MM.1S (cell line): ENCODE measurements at regions not wholly inside any gene's neighbourhood (a gene's known extent, or its start where the extent isn't known, plus 50 kb on each side); places are given as distances from the start of the nearest gene placed in this dataset.

ENCODE experiments used
- DNase-seq: peaks from one replicate; pipeline ENCODE4 v3.0.0-alpha.2; 2015
- H2AFZ ChIP-seq: fragments of 300-600 bp; sonication (generic); 2 replicates; pipeline ENCODE4 v1.6.0; 2016; ENCODE audit warnings: antibody characterized with exemption, low read length
- H3F3A ChIP-seq: fragments of 300-600 bp; sonication (generic); 2 replicates; pipeline ENCODE4 v1.6.1; 2016; ENCODE audit warnings: mild to moderate bottlenecking, antibody characterized with exemption, low read length, moderate library complexity, mixed read lengths; ENCODE audit not compliant: insufficient read depth
- H3K27ac ChIP-seq: fragments of 300-600 bp; sonication (generic); 2 replicates; pipeline ENCODE4 v1.5.1; 2016; ENCODE audit warnings: mild to moderate bottlenecking, low read length
- H3K27me3 ChIP-seq: fragments of 300-600 bp; sonication (generic); replicated peaks from 2 replicates; pipeline ENCODE4 v1.6.0; 2016; ENCODE audit warnings: low read length; ENCODE audit not compliant: insufficient read depth
- H3K36me3 ChIP-seq: fragments of 300-600 bp; sonication (generic); replicated peaks from 2 replicates; pipeline ENCODE4 v1.6.1; 2016; ENCODE audit warnings: mild to moderate bottlenecking, low read length, mixed read lengths; ENCODE audit not compliant: insufficient read depth
- H3K4me1 ChIP-seq: fragments of 300-600 bp; sonication (generic); 2 replicates; pipeline ENCODE4 v1.6.1; 2016; ENCODE audit warnings: low read length, mixed read lengths
- H3K4me2 ChIP-seq: fragments of 300-600 bp; sonication (generic); 2 replicates; pipeline ENCODE4 v1.6.0; 2016; ENCODE audit warnings: low read depth, low read length
- H3K4me3 ChIP-seq: fragments of 300-600 bp; sonication (generic); 2 replicates; pipeline ENCODE4 v1.5.1; 2016; ENCODE audit warnings: low read length, mixed read lengths
- H3K79me2 ChIP-seq: fragments of 300-600 bp; sonication (generic); 2 replicates; pipeline ENCODE4 v1.6.1; 2016; ENCODE audit warnings: mixed run types, low read length, mixed read lengths
- H3K9ac ChIP-seq: fragments of 300-600 bp; sonication (generic); 2 replicates; pipeline ENCODE4 v1.6.1; 2016; ENCODE audit warnings: low read length, mixed read lengths
- H3K9me2 ChIP-seq: fragments of 300-600 bp; sonication (generic); replicated peaks from 2 replicates; pipeline ENCODE4 v1.6.1; 2016; ENCODE audit warnings: mild to moderate bottlenecking, low read length, mixed read lengths; ENCODE audit not compliant: insufficient read depth
- H3K9me3 ChIP-seq: fragments of 300-600 bp; sonication (generic); replicated peaks from 2 replicates; pipeline ENCODE4 v1.6.1; 2016; ENCODE audit warnings: mild to moderate bottlenecking, low read length, mixed read lengths; ENCODE audit not compliant: insufficient read depth
- H4K20me1 ChIP-seq: fragments of 300-600 bp; sonication (generic); 2 replicates; pipeline ENCODE4 v1.6.1; 2016; ENCODE audit warnings: mild to moderate bottlenecking, low read length, moderate library complexity, mixed read lengths; ENCODE audit not compliant: insufficient read depth
- CTCF ChIP-seq: fragments of 300-600 bp; sonication (generic); IDR thresholded peaks from 2 replicates; pipeline ENCODE4 v1.5.1; 2016; ENCODE audit warnings: antibody characterized with exemption, low read length, mixed read lengths
- EZH2 ChIP-seq: fragments of 300-600 bp; sonication (generic); optimal IDR thresholded peaks from 2 replicates; pipeline ENCODE3; 2017; ENCODE audit warnings: low read depth, mild to moderate bottlenecking, antibody characterized with exemption, low read length, mixed read lengths
- EZH2phosphoT487 ChIP-seq: fragments of 300-600 bp; sonication (generic); IDR thresholded peaks from 2 replicates; pipeline ENCODE4 v1.6.1; 2018; ENCODE audit warnings: antibody characterized with exemption, low read length

- H3K79me2 ChIP-seq: no peaks in the 10 kb centered on the region
- peak overlapping the region; percentile 17 for H3K4me2 ChIP-seq
- TF ChIP-seq EZH2phosphoT487: no peak
- no peak for TF ChIP-seq EZH2
- TF ChIP-seq CTCF: no peak
Observed at GRCh38 chr7:118312051-118312450, 87.5 kb downstream of the ANKRD7 start.

GRCh38 chr7:118312966-118313365 is 88.5 kb downstream of the ANKRD7 start:
- TF ChIP-seq EZH2phosphoT487: no peak
- no peak overlapping the region for H3K27ac ChIP-seq

More at GRCh38 chr7:118312051-118312450, 87.5 kb downstream of the ANKRD7 start:
- Histone ChIP-seq H3K27ac (no peak overlapping the region; the same call in 1 of the 2 replicates), H3K4me1 (peaks cover 25% of the 10 kb centered on the region), H3K27me3 (no peaks in the 10 kb centered on the region), H3K9me2 (no peaks in the 10 kb centered on the region), H4K20me1 (no peaks in the 10 kb centered on the region), H2AFZ (no peak overlapping the region), H3K36me3 (no peaks in the 10 kb centered on the region), H3F3A (peaks cover 10% of the 10 kb centered on the region), H3K9ac (no peak overlapping the region), H3K9me3 (no peaks in the 10 kb centered on the region), H3K4me3 (no peak overlapping the region)
- no peak for DNase-seq

GRCh38 chr7:118324790-118325449 is 100.4 kb downstream of the ANKRD7 start:
- Histone ChIP-seq H2AFZ (no peak overlapping the region), H4K20me1 (no peaks in the 10 kb centered on the region), H3K4me1 (no peaks in the 10 kb centered on the region), H3K9ac (no peak overlapping the region), H3K36me3 (no peaks in the 10 kb centered on the region), H3K9me3 (no peaks in the 10 kb centered on the region), H3K27ac (no peak overlapping the region), H3K4me3 (no peak overlapping the region), H3K27me3 (no peaks in the 10 kb centered on the region), H3K4me2 (no peak overlapping the region), H3F3A (no peaks in the 10 kb centered on the region), H3K79me2 (no peaks in the 10 kb centered on the region), H3K9me2 (no peaks in the 10 kb centered on the region)
- no peak for DNase-seq
- TF ChIP-seq EZH2phosphoT487 (no peak), EZH2 (no peak)

More at GRCh38 chr7:118312966-118313365, 88.5 kb downstream of the ANKRD7 start:
- Histone ChIP-seq H3K4me1 (peaks cover 25% of the 10 kb centered on the region), H3K9ac (no peak overlapping the region), H2AFZ (no peak overlapping the region), H3K4me2 (no peak overlapping the region), H3F3A (peaks cover 10% of the 10 kb centered on the region), H3K4me3 (no peak overlapping the region), H4K20me1 (no peaks in the 10 kb centered on the region), H3K79me2 (no peaks in the 10 kb centered on the region), H3K9me3 (no peaks in the 10 kb centered on the region), H3K9me2 (no peaks in the 10 kb centered on the region), H3K27me3 (no peaks in the 10 kb centered on the region), H3K36me3 (no peaks in the 10 kb centered on the region)
- DNase-seq: no peak

GRCh38 chr7:118325450-118325808 is 100.9 kb downstream of the ANKRD7 start:
- Histone ChIP-seq H3K9me2 (no peaks in the 10 kb centered on the region), H2AFZ (no peak overlapping the region), H3K4me3 (no peak overlapping the region), H3K36me3 (no peaks in the 10 kb centered on the region), H3K27ac (no peak overlapping the region), H4K20me1 (no peaks in the 10 kb centered on the region), H3K79me2 (no peaks in the 10 kb centered on the region), H3F3A (no peaks in the 10 kb centered on the region), H3K9ac (no peak overlapping the region), H3K9me3 (no peaks in the 10 kb centered on the region), H3K27me3 (no peaks in the 10 kb centered on the region), H3K4me1 (no peaks in the 10 kb centered on the region), H3K4me2 (no peak overlapping the region)
- DNase-seq: no peak
- no peak for TF ChIP-seq CTCF
- TF ChIP-seq EZH2phosphoT487: no peak
- no peak for TF ChIP-seq EZH2
